HG02798 (cell line): ENCODE measurements at regions not wholly inside any gene's neighbourhood (a gene's known extent, or its start where the extent isn't known, plus 50 kb on each side); places are given as distances from the start of the nearest gene placed in this dataset.

Source experiments
- ATAC-seq: cut with Tn5 transposase; IDR thresholded peaks from one replicate; pipeline ENCODE4 v1.9.1; 2021; ENCODE audit warnings: mild to moderate bottlenecking; ENCODE audit not compliant: unreplicated experiment, poor library complexity

- no peak for ATAC-seq
Measured at GRCh38 chr6:22970004-22970403, 400.6 kb downstream of the HDGFL1 start.

GRCh38 chr6:22972771-22973170, 403.4 kb downstream of the HDGFL1 start:
- no peak for ATAC-seq

GRCh38 chr6:22975079-22975478, 405.7 kb downstream of the HDGFL1 start:
- ATAC-seq, result no peak

DNA sequence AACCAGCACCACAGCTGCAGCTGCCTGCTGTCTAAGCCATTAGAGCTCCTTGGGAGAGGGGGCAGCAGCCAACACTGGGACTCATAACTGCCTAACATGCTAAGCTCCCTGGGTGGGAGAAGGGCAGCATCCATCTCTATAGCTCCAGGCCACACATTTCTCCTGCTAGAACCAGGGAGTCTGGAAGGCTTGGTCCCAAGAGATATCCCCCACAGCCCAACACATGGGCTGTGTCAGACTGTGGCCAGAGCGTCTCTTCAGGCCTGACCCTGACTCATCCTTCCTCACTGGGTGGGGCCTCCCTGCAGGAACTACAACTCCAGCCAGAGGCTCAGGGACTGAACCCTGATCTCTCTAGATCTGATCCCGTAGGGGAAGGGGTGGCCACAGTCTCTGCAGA, 411.1 kb downstream of the HDGFL1 start:
- ATAC-seq, result no peak

DNA sequence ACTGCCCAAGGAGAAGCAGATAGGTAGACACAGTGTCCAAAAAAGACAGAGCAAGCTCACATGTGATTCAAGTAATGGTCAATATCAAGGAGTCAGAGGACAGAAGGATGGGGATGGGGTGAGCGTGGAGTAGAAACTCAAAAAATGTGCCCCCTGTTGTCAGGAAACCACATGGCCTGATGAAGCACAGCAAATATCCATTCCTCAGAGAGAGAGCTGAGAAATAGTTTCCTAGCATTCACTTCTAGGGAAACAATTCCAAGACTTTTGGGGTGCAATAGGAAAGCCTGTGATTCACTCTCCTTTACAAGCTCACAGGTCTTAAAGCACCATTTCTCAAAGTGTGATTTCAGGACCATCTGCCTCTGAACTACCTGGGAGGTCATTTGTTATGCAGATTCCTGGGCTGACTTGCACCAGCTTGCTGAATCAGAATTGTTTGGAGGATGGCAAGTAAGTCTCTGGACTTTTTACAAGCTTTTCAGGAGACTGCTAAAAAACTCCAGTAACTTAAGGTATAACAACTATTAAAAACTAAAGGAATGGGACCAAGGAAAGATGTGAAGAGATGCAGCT, 432.8 kb downstream of the HDGFL1 start:
- ATAC-seq, result no peak

DNA sequence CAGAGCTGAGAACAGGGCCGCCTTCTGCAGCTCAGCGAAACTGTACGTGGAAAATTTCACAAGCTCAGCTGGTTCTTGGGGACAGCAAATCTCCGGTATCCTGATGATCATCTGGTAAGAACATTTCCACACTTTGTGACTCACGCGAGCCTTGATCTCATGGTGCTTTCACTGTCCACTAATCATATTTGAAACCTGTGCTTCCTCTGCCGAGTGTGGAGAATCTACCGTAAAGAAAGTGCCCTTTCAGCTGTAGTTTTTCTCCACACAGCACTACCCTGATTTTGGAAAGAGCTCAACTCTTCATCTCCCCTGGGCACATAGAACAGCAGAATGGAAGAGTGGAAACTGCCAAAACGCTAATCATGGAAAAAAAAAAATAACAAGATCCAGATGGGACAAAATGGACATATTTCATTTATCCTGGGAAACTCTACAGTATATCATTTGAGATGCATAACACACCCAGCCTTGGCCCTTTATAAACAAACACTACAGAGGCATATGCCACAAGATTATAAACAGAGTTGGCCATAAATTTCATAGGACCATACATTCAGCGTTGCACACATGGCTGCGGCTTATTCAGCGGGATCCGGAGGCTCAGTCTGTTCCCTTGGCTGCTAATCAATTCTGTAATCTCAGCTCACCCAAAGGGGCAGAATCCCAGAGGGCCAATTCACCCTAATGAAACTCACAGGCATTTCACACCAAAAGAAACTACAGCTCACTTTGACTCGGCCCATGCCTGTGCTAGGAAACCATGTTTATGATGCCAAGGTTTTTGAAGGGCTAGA, 434.5 kb downstream of the HDGFL1 start:
- ATAC-seq, result no peak

DNA sequence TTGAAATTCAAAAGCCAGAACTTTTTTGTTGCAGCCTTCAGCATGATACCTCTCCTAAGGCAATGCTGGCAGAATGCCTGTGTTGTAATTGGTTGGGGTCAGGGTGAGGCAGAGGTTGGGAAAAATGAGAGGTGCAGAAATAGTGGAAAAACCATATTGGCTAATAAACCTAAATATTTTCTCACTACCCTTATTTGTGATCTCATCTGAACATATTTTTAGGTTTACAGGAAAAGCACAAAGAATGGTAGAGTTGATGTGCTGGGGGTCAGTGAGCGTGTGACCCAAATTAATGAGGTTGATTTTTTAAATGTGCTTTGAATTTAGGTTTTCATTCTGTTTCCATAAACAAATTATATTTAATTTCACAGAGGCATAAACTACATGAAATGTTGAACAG, 437.3 kb downstream of the HDGFL1 start:
- ATAC-seq, result no peak

DNA sequence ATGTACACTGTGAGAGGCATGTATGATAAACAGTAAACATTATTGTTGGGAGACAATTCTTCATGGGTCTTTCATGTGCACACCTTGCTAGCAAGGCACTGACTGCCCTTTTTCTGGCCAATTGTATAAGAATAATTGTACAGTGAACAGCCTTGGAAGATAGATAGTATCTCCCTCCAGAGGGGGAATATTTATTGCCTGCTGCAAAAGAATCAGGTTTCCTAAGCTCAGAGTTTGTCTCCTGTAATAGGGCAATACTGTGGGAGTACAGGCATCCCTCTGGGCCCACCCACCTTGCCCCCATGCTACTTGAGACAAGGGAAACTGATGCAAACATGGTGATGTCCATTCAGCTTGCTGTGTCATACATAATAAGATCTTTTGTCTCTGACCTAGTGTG, 442.2 kb downstream of the HDGFL1 start:
- no peak for ATAC-seq

GRCh38 chr6:23013776-23014175, 444.4 kb downstream of the HDGFL1 start:
- no peak for ATAC-seq

GRCh38 chr6:23016696-23017095, 447.3 kb downstream of the HDGFL1 start:
- no peak for ATAC-seq

GRCh38 chr6:23021487-23021886, 452.1 kb downstream of the HDGFL1 start:
- ATAC-seq, result no peak

- no peak for ATAC-seq
Measured at GRCh38 chr6:23027281-23027680, 457.9 kb downstream of the HDGFL1 start.

GRCh38 chr6:23031986-23032385, 462.6 kb downstream of the HDGFL1 start:
- ATAC-seq, result no peak

GRCh38 chr6:23034926-23035325, 465.6 kb downstream of the HDGFL1 start:
- ATAC-seq, result no peak

- ATAC-seq, result no peak
Measured at GRCh38 chr6:23036406-23036983, 467.1 kb downstream of the HDGFL1 start.

- ATAC-seq, result no peak
Measured at GRCh38 chr6:23040899-23041298, 471.5 kb downstream of the HDGFL1 start.

DNA sequence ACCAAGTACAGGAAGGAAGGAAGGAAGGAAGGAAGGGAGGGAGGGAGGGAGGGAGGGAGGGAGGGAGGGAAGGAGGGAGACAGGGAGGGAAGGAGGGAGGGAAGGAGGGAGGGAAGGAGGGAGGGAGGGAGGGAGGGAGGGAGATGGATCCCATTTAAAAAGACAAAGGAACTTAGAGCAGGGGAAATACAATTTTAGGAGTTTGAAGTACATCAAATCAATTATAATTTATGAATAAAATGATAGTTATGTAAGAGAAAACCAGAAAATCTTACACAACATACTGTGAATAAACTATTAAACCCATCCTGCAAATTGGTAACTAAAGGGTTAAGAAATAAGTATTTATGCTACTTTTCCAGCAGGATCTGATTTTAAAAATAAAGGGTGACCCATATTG, 475.9 kb downstream of the HDGFL1 start:
- ATAC-seq, result no peak

- no peak for ATAC-seq
Measured at GRCh38 chr6:23055523-23055922, 486.2 kb downstream of the HDGFL1 start.

- ATAC-seq, result no peak
Measured at GRCh38 chr6:23073821-23074220, 504.5 kb downstream of the HDGFL1 start.

GRCh38 chr6:23077772-23078171, 508.4 kb downstream of the HDGFL1 start:
- no peak for ATAC-seq

GRCh38 chr6:23081701-23082100, 512.3 kb downstream of the HDGFL1 start:
- ATAC-seq, result no peak

- ATAC-seq, result no peak
Measured at GRCh38 chr6:23086100-23086499, 516.7 kb downstream of the HDGFL1 start.
